GM06990 (cell line): ENCODE measurements at regions not wholly inside any gene's neighbourhood (a gene's known extent, or its start where the extent isn't known, plus 50 kb on each side); places are given as distances from the start of the nearest gene placed in this dataset.

ENCODE experiments used
- DNase-seq: peaks from one replicate; pipeline ENCODE4 v3.0.0-alpha.2; 2011; ENCODE audit not compliant: insufficient read length; ENCODE audit errors: extremely low read depth
- H3K27me3 ChIP-seq: replicated peaks from 2 replicates; pipeline ENCODE4 v1.6.0; 2011; ENCODE audit warnings: low read length; ENCODE audit not compliant: control insufficient read depth, insufficient read depth
- H3K36me3 ChIP-seq: 2 replicates; pipeline ENCODE4 v1.5.1; 2011; ENCODE audit warnings: low read length; ENCODE audit not compliant: control insufficient read depth, insufficient read depth
- H3K4me3 ChIP-seq: replicated peaks from 2 replicates; pipeline ENCODE4 v1.5.1; 2011; ENCODE audit warnings: low read depth, mild to moderate bottlenecking, control low read depth, low read length
- TF ChIP-seq, protein P1 (sequence below): IDR thresholded peaks from 2 replicates; pipeline ENCODE4 v1.5.1; 2011; ENCODE audit warnings: low read length, control low read depth, mild to moderate bottlenecking, inconsistent platforms; ENCODE audit not compliant: insufficient read depth, poor library complexity, severe bottlenecking

DNA sequence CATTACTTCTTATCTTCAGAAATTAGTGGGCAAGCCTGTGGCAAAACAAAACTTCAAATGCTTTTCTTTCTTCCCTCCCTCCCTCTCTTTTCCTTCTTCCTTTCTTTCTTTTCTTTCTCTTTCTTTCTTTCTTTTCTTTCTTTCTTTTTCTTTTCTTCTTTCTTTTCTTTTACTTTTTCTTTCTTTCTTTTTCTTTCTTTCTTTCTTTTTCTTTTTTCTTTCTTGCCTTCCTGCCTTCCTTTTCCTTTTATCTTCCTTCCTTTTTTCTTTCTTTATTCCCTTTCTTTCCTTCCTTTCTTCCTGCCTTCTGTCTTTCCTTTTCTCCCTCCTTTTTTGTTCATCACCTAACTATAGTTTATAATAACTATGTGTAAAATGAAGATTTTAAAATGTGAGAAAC is 295.1 kb downstream of the SMOC2 start:
- TF ChIP-seq, protein P1, sequence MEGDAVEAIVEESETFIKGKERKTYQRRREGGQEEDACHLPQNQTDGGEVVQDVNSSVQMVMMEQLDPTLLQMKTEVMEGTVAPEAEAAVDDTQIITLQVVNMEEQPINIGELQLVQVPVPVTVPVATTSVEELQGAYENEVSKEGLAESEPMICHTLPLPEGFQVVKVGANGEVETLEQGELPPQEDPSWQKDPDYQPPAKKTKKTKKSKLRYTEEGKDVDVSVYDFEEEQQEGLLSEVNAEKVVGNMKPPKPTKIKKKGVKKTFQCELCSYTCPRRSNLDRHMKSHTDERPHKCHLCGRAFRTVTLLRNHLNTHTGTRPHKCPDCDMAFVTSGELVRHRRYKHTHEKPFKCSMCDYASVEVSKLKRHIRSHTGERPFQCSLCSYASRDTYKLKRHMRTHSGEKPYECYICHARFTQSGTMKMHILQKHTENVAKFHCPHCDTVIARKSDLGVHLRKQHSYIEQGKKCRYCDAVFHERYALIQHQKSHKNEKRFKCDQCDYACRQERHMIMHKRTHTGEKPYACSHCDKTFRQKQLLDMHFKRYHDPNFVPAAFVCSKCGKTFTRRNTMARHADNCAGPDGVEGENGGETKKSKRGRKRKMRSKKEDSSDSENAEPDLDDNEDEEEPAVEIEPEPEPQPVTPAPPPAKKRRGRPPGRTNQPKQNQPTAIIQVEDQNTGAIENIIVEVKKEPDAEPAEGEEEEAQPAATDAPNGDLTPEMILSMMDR: no peak

DNA sequence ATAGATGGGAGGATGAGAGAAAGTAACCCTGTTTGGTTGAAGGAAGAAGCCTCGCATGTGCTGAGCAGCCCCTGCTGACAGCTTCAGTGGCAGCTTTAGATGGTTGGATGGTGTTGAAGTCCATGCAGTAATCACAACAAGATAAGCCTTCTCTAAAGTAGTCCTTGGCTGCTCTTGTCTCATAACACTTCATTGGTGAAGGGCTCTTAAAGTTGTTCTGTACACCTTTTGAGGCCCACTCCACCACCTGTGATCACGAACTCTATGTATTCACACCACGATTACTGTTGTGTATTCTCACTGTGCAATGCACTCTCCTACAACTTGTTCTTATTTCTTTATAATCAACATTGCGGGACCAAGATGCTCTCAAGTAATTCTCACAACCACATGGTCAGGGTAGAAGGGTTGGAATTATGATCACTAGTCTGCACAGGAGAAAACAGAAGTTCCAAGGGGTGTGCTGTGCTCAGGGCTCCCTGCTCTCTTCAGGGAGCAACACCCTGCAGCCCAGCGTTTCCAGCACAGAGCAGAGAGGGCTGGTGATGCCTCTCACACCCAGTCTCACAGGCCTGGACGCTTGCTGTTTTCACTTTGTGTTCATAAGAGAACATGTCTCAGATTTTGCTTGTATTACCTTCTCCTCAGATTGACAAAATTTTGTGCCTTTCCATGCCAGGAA is 294.4 kb downstream of the SMOC2 start:
- H3K27me3 ChIP-seq: no peaks in the 10 kb centered on the region
- TF ChIP-seq, protein P1: no peak
- DNase-seq: no peak

More for the DNA sequence above, 295.1 kb downstream of the SMOC2 start:
- Histone ChIP-seq H3K4me3 (no peak overlapping the region), H3K36me3 (no peaks in the 10 kb centered on the region), H3K27me3 (no peaks in the 10 kb centered on the region)
- no peak for DNase-seq

DNA sequence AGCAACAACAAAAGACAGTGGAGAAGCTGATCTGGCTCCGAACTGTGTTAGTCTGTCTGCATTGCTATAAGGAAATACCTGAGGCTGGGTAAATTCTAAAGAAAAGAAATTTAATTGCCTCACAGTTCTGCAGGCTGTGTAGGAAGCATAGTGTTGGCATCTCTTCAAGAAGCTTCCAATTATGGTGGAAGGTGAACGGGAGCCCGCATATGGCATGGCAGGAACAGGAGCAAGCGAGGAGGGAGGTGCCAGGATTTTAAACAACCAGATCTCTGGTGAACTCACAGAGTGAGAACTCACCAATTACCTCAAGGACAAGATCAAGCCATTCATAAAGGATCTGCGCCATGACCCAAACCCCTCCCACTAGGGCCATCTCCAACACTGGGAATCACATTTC is 293.5 kb downstream of the SMOC2 start:
- Histone ChIP-seq H3K36me3 (no peaks in the 10 kb centered on the region), H3K4me3 (no peak overlapping the region), H3K27me3 (no peaks in the 10 kb centered on the region)
- DNase-seq: no peak
- TF ChIP-seq, protein P1: no peak

More for the DNA sequence above, 294.4 kb downstream of the SMOC2 start:
- Histone ChIP-seq H3K36me3 (no peaks in the 10 kb centered on the region), H3K4me3 (no peak overlapping the region)

GRCh38 chr6:168732676-168733075 is 291.7 kb downstream of the SMOC2 start:
- Histone ChIP-seq H3K36me3 (no peaks in the 10 kb centered on the region), H3K4me3 (no peak overlapping the region), H3K27me3 (no peaks in the 10 kb centered on the region)
- TF ChIP-seq, protein P1: no peak
- DNase-seq: no peak

GRCh38 chr6:168730931-168731716 is 290.1 kb downstream of the SMOC2 start:
- no peak for DNase-seq
- H3K4me3 ChIP-seq: no peak overlapping the region
- TF ChIP-seq, protein P1: no peak
- H3K36me3 ChIP-seq: no peaks in the 10 kb centered on the region
- H3K27me3 ChIP-seq: no peaks in the 10 kb centered on the region
